GM13977 (cell line): ENCODE measurements at regions not wholly inside any gene's neighbourhood (a gene's known extent, or its start where the extent isn't known, plus 50 kb on each side); places are given as distances from the start of the nearest gene placed in this dataset.

Experiments used
- DNase-seq: peaks from one replicate; pipeline ENCODE4 v3.0.0; 2012; ENCODE audit warnings: low spot score
- CTCF ChIP-seq: IDR thresholded peaks from 2 replicates; pipeline ENCODE4 v1.5.1; 2012; ENCODE audit warnings: mild to moderate bottlenecking, control low read depth; ENCODE audit not compliant: insufficient read depth; ENCODE audit errors: extremely low read depth, missing control alignments
- in situ Hi-C: fragments of 300-500 bp; cut with MboI; formaldehyde crosslinking; loops from one replicate; pipeline ENCODE4 v1.12.0; 2022; ENCODE audit warnings: low sequenced_read_pairs, low pct_unique_long_range_greater_than_20kb, mixed read lengths, inconsistent platforms; ENCODE audit not compliant: unreplicated experiment

DNA sequence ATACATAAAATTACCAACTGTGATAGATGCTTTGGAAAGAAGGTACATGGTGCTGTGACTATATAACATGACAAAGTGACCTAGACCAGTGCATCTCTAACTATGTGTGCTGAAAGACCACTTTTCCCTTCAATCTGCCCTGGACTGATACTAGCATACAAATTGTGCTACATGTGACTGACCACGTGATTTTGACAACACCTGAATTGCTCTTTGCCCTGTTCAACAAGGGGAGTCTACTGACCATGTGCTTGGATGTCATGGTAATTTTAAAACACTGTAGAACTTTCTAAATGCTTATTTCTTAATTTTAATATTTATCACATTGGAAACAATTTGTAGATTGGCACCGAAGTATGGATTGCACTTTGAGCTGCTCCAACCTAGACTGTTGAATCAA is 142.4 kb downstream of the CAND1 start:
- in situ Hi-C loops = no loop called here
- TF ChIP-seq CTCF = no peak
- DNase-seq = no peak

DNA sequence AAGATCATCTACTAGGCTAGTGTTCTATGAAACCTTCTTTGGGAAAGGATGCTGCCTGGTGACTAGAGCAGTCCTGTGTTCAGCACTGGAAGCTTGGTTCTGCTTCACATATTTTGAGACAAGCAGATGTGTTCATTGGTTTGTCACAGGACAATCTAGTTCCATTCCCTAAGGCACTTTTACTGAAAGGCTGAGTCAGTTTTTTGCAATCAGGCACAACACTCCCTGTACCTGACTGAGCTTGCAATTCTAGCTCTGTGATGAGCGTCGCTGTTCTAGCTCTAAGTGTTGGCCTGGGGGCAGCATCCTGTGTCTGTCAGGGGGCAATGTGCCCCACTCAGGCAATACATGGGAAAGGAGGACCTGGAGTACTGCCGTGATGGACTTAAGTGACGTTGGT is 144.4 kb downstream of the CAND1 start:
- in situ Hi-C loops = no loop called here
- no peak for DNase-seq
- TF ChIP-seq CTCF = no peak

DNA sequence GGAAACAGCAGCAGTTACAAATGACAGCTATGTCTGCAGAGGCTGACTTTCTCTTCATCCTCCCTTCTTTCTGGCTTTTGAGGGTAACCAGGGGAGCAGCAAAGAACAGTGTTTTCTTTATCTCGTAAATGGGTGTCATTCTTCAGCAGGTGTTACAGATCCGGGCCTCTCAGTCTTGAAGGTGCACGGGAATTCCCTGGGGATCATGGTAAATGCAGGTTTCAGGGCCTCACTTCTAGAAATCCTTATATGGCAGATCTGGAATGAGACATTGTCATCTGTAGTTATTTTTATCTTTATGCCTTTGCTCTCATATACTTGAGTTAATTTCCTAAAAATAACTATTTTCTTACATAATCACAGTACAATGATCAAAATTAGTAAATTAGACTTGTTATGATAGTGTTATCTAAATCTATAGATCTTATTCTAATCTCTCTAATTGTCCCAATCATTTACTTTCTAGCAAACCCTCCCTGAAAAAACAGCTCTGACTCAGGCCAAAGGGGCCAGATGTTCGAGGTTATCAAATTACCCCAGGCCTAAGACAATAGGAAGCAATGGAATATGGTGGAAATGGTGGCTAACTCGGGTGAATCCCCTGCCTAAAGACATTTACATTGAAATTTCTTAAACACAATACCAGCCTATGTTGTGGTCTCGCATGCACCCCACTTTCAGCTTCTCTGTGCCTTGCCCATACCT is 145.0 kb downstream of the CAND1 start:
- in situ Hi-C loops = no loop called here
- no peak for TF ChIP-seq CTCF
- no peak for DNase-seq

GRCh38 chr12:67415473-67415872 is 146.3 kb downstream of the CAND1 start:
- in situ Hi-C loops = no loop called here
- TF ChIP-seq CTCF = peak; percentile 47
- DNase-seq = no peak

DNA sequence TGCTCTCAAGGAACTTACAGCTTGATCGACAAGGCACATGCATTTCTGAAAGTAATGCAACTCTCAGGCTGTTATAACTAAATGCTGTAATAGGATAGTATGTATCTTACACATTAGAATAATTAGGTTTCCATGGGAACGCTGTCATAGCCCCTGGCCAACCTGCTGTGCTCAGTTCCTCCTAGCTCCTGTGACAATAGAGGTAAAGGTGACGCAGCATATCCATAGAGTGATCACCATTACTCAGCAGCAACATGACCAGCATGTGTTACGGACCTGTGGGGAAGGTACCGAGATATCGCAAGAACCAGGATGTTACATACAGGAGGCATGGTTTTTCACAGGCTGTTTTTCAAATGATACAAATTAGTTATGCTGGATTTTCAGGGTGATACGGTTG is 150.7 kb downstream of the CAND1 start:
- TF ChIP-seq CTCF = no peak
- in situ Hi-C loops = no loop called here
- DNase-seq = no peak

DNA sequence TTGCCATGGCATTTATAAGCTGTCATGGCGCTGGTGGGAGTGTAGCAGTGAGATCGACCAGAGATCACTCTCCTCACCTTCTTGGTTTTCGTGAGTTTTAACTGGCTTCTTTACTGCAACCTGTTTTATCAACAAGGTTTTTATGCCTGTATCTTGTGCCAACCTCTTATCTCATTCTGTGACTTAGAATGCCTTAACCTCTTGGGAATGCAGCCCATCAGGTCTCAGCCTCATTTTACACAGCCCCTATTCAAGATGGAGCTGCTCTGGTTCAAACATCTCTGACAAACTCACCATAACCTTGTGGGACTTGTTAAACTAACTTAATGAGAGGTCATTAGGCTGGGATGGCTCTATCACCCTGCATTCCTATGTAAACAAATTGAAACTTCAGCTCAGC is 151.3 kb downstream of the CAND1 start:
- DNase-seq = no peak
- in situ Hi-C loops = no loop called here

More for the DNA sequence above, 151.3 kb downstream of the CAND1 start:
- no peak for TF ChIP-seq CTCF
